Trophoblast cell (in vitro differentiated cells and primary cell): ENCODE measurements at regions not wholly inside any gene's neighbourhood (a gene's known extent, or its start where the extent isn't known, plus 50 kb on each side); places are given as distances from the start of the nearest gene placed in this dataset.

Experiments used
- DNase-seq, 2 donors: peaks; one replicate each; pipeline ENCODE4 v3.0.0-alpha.2; 2016
- H2AFZ ChIP-seq: 2 replicates; pipeline ENCODE4 v1.6.1; 2013; ENCODE audit warnings: low read length, moderate library complexity, mild to moderate bottlenecking; ENCODE audit not compliant: insufficient read depth, poor library complexity
- H2AK5ac ChIP-seq: 2 replicates; pipeline ENCODE4 v1.6.1; 2013; ENCODE audit warnings: mild to moderate bottlenecking, low read length
- H2BK120ac ChIP-seq: 2 replicates; pipeline ENCODE4 v1.6.1; 2013; ENCODE audit warnings: low read length, mild to moderate bottlenecking, moderate library complexity; ENCODE audit not compliant: insufficient read depth, poor library complexity
- H2BK12ac ChIP-seq: 2 replicates; pipeline ENCODE4 v1.6.1; 2013; ENCODE audit warnings: mild to moderate bottlenecking, low read length, moderate library complexity
- H2BK5ac ChIP-seq: 2 replicates; pipeline ENCODE4 v1.6.1; 2013; ENCODE audit warnings: low read length, low read depth, moderate library complexity, mild to moderate bottlenecking; ENCODE audit not compliant: poor library complexity
- H3K14ac ChIP-seq: 2 replicates; pipeline ENCODE4 v1.6.1; 2013; ENCODE audit warnings: mild to moderate bottlenecking, low read length
- H3K18ac ChIP-seq: 2 replicates; pipeline ENCODE4 v1.6.1; 2013; ENCODE audit warnings: mild to moderate bottlenecking, low read length
- H3K23ac ChIP-seq: 2 replicates; pipeline ENCODE4 v1.6.1; 2013; ENCODE audit warnings: low read length
- H3K27ac ChIP-seq: 2 replicates; pipeline ENCODE4 v1.5.1; 2013; ENCODE audit warnings: low read depth, mild to moderate bottlenecking, inconsistent platforms, low read length, moderate library complexity
- H3K27me3 ChIP-seq: 2 replicates; pipeline ENCODE4 v1.6.1; 2013; ENCODE audit warnings: inconsistent platforms, mild to moderate bottlenecking, low read length, moderate library complexity; ENCODE audit not compliant: insufficient read depth
- H3K36me3 ChIP-seq, 2 experiments: 1 replicate in 1 of 2; 2 replicates in 1 of 2; pipeline ENCODE4 v1.6.1; 2013; ENCODE audit warnings: low read length in 2 of 2, mild to moderate bottlenecking in 2 of 2, moderate library complexity in 1 of 2; ENCODE audit not compliant: insufficient read depth in 2 of 2, control insufficient read depth in 1 of 2
- H3K4ac ChIP-seq: 2 replicates; pipeline ENCODE4 v1.6.1; 2013; ENCODE audit warnings: low read depth, mild to moderate bottlenecking, low read length, moderate library complexity
- H3K4me1 ChIP-seq, 2 experiments: 1 replicate in 1 of 2; 2 replicates in 1 of 2; pipeline ENCODE4 v1.6.1; 2013; ENCODE audit warnings: low read length in 2 of 2, mild to moderate bottlenecking in 2 of 2, moderate library complexity in 1 of 2; ENCODE audit not compliant: insufficient read depth in 2 of 2, control insufficient read depth in 1 of 2
- H3K4me2 ChIP-seq: 2 replicates; pipeline ENCODE4 v1.6.1; 2013; ENCODE audit warnings: inconsistent platforms, mild to moderate bottlenecking, low read length, moderate library complexity
- H3K4me3 ChIP-seq: 2 replicates; pipeline ENCODE4 v1.5.1; 2013; ENCODE audit warnings: mild to moderate bottlenecking, low read depth, low read length, inconsistent platforms
- H3K79me1 ChIP-seq: one replicate; pipeline ENCODE4 v1.6.1; 2013; ENCODE audit warnings: low read length
- H3K79me2 ChIP-seq: 2 replicates; pipeline ENCODE4 v1.6.1; 2013; ENCODE audit warnings: low read length, mild to moderate bottlenecking; ENCODE audit not compliant: control insufficient read depth, insufficient read depth, poor library complexity
- H3K9ac ChIP-seq: 2 replicates; pipeline ENCODE4 v1.6.1; 2013; ENCODE audit warnings: mild to moderate bottlenecking, low read length
- H3K9me3 ChIP-seq: 2 replicates; pipeline ENCODE4 v1.6.1; 2013; ENCODE audit warnings: low read depth, mild to moderate bottlenecking, control low read depth, inconsistent platforms, low read length; ENCODE audit not compliant: insufficient read depth
- H4K12ac ChIP-seq: 2 replicates; pipeline ENCODE4 v1.6.1; 2013; ENCODE audit warnings: low read depth, mild to moderate bottlenecking, low read length, moderate library complexity
- H4K8ac ChIP-seq: 2 replicates; pipeline ENCODE4 v1.6.1; 2013; ENCODE audit warnings: low read depth, mild to moderate bottlenecking, low read length, moderate library complexity
- H4K91ac ChIP-seq: one replicate; pipeline ENCODE4 v1.6.1; 2013; ENCODE audit warnings: low read depth, mild to moderate bottlenecking, low read length, moderate library complexity
- WGBS: extraction: QIAGEN DNeasy Blood & Tissue Kit; methylation state at CpG from one replicate; pipeline ENCODE4 v1.1.7; 2013; ENCODE audit warnings: missing lambda C conversion rate; ENCODE audit not compliant: insufficient read length, insufficient coverage; ENCODE audit errors: extremely low coverage; 5-methylcytosine and 5-hydroxymethylcytosine counted together

DNA sequence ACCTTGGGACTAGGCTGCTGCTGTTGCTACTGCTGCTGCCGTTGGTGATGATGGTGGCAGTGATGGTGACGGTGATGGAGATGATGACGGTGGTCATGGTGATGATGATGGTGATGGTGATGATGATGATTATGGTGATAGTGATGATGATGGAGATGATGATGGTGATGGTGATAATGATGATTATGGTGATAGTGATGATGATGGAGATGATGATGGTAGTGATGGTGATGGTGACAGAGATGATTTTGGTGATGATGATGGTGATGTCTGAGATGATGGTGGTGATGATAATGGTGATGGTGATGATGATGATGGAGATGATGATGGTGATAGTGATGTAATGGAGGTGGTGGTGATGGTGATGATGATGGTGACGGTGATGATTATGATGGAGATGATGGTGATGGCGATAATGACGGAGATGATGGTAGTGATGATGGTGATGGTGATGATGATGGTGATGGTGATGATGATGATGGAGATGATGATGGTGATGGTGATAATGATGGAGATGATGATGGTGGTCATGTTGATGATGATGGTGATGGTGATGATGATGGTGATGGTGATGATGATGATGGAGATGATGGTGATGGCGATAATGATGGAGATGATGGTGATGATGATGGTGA, 156.8 kb upstream of the PWP1 start:
- no peak overlapping the region for H2BK5ac ChIP-seq
- no peak overlapping the region for H3K18ac ChIP-seq
- H3K36me3 ChIP-seq, result no peaks in the 10 kb centered on the region
- no peaks in the 10 kb centered on the region for H3K79me1 ChIP-seq
- no peak overlapping the region for H2BK12ac ChIP-seq
- no peak overlapping the region for H3K4me2 ChIP-seq
- no peaks in the 10 kb centered on the region for H3K27me3 ChIP-seq
- no peak overlapping the region for H2AFZ ChIP-seq
- H3K23ac ChIP-seq, result no peak overlapping the region
- H3K4me3 ChIP-seq, result no peak overlapping the region
- H4K91ac ChIP-seq, result no peak overlapping the region
- H3K4me1 ChIP-seq, result no peaks in the 10 kb centered on the region
- H4K8ac ChIP-seq, result no peak overlapping the region
- H3K9me3 ChIP-seq, result peaks cover 5% of the 10 kb centered on the region
- no peak overlapping the region for H2AK5ac ChIP-seq
- H3K4ac ChIP-seq, result no peak overlapping the region
- no peak overlapping the region for H3K27ac ChIP-seq
- H4K12ac ChIP-seq, result no peak overlapping the region
- no peak for DNase-seq
- 100% methylated on average over 3 of the region's 7 CpGs for WGBS
- H3K79me2 ChIP-seq, result no peaks in the 10 kb centered on the region
- no peak overlapping the region for H3K14ac ChIP-seq
- H2BK120ac ChIP-seq, result no peak overlapping the region
- no peak overlapping the region for H3K9ac ChIP-seq

DNA sequence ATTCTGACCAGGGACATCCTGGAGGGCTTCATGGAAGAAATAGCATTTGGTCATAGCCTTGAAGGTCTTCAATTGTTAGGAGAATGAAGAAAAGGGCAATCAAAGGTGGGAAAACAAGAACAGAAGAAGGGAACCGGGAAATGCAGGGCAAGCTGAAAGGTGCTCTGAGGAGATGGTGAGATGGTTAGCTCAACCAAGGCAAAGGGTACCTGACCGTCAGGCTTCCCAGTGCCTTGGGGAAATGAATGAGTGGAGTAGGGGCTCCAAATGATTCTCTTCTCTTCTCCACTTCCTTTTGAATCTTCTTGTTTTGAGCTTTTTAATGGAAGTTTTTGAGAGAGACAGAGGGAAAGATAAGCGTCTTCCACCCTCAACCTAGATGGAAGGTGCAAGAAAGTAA, 155.6 kb upstream of the PWP1 start:
- H4K12ac ChIP-seq, result no peak overlapping the region
- no peak overlapping the region for H3K9ac ChIP-seq
- no peak for DNase-seq
- H3K18ac ChIP-seq, result no peak overlapping the region
- no peak overlapping the region for H2AFZ ChIP-seq
- H3K4ac ChIP-seq, result no peak overlapping the region
- H3K4me1 ChIP-seq, result no peaks in the 10 kb centered on the region
- no peaks in the 10 kb centered on the region for H3K79me1 ChIP-seq
- no peak overlapping the region for H2BK12ac ChIP-seq
- H3K4me3 ChIP-seq, result no peak overlapping the region
- H4K91ac ChIP-seq, result no peak overlapping the region
- no peak overlapping the region for H3K23ac ChIP-seq
- H2BK5ac ChIP-seq, result no peak overlapping the region
- no peak overlapping the region for H3K4me2 ChIP-seq
- H3K9me3 ChIP-seq, result peaks cover 5% of the 10 kb centered on the region
- no peak overlapping the region for H3K14ac ChIP-seq
- H3K36me3 ChIP-seq, result no peaks in the 10 kb centered on the region
- no peak overlapping the region for H2AK5ac ChIP-seq
- no peak overlapping the region for H3K27ac ChIP-seq
- H3K27me3 ChIP-seq, result no peaks in the 10 kb centered on the region
- no peak overlapping the region for H4K8ac ChIP-seq
- H3K79me2 ChIP-seq, result no peaks in the 10 kb centered on the region
- H2BK120ac ChIP-seq, result no peak overlapping the region
- WGBS, result no CpG with 5 or more reads among the region's 3 CpGs

DNA sequence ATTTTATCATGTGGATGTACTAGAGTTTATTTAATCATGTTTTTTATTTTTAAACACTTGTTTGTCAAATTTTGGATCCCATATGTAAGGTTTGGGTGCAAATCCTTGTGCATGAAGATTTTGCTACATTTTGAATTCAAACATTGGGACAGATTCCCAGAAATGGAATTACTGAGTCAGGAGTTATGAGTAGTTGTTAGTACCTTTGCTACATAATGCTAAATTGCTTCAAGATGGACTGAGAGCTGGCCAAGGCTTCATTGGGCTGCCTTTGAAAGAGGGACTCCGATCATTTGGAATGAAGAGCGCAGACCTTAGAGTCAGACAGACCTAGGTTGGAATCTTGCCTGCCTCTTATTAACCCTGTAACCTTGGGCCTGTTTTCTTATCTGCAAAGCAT, 154.9 kb upstream of the PWP1 start:
- H3K9me3 ChIP-seq, result peaks cover 5% of the 10 kb centered on the region
- H3K18ac ChIP-seq, result no peak overlapping the region
- H3K23ac ChIP-seq, result no peak overlapping the region
- no peaks in the 10 kb centered on the region for H3K27me3 ChIP-seq
- DNase-seq, result no peak
- no peak overlapping the region for H3K9ac ChIP-seq
- no peak overlapping the region for H4K12ac ChIP-seq
- H2AK5ac ChIP-seq, result no peak overlapping the region
- no peak overlapping the region for H3K4me3 ChIP-seq
- H2AFZ ChIP-seq, result no peak overlapping the region
- H4K8ac ChIP-seq, result no peak overlapping the region
- H2BK5ac ChIP-seq, result no peak overlapping the region
- H2BK12ac ChIP-seq, result no peak overlapping the region
- H2BK120ac ChIP-seq, result no peak overlapping the region
- no peaks in the 10 kb centered on the region for H3K79me2 ChIP-seq
- H3K36me3 ChIP-seq, result no peaks in the 10 kb centered on the region
- WGBS, result no CpG with 5 or more reads among the region's 2 CpGs
- no peak overlapping the region for H3K27ac ChIP-seq
- no peak overlapping the region for H3K14ac ChIP-seq
- no peak overlapping the region for H4K91ac ChIP-seq
- H3K4me1 ChIP-seq, result no peaks in the 10 kb centered on the region
- no peaks in the 10 kb centered on the region for H3K79me1 ChIP-seq
- no peak overlapping the region for H3K4me2 ChIP-seq
- H3K4ac ChIP-seq, result no peak overlapping the region

DNA sequence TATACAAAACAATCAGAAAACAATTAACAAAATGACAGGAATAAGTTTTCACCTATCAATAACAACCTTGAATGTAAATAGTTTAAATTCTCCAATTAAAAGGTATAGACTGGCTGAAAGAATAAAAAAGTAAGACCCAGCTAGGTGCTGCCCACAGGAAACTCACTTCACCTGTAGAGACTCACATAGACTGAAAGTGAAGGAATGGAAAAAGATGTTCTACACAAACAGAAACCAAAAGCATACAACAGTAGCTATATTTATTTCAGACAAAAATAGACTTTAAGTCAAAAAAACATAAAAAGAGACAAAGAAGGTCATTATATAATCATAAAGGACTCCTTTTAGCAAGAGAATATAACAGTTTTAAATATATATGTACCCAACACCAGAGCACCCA, 152.4 kb upstream of the PWP1 start:
- Histone ChIP-seq H3K9me3 (peaks cover 5% of the 10 kb centered on the region), H3K27me3 (no peaks in the 10 kb centered on the region), H3K79me2 (no peaks in the 10 kb centered on the region), H3K14ac (no peak overlapping the region), H3K23ac (no peak overlapping the region), H3K79me1 (no peaks in the 10 kb centered on the region), H3K4me1 (no peaks in the 10 kb centered on the region), H2BK120ac (no peak overlapping the region), H4K91ac (no peak overlapping the region), H4K12ac (no peak overlapping the region), H3K4ac (no peak overlapping the region), H3K27ac (no peak overlapping the region), H3K4me2 (no peak overlapping the region), H3K36me3 (no peaks in the 10 kb centered on the region), H3K4me3 (no peak overlapping the region), H3K9ac (no peak overlapping the region), H2BK12ac (no peak overlapping the region), H4K8ac (no peak overlapping the region), H2BK5ac (no peak overlapping the region), H3K18ac (no peak overlapping the region), H2AK5ac (no peak overlapping the region), H2AFZ (no peak overlapping the region)
- no peak for DNase-seq
